PFSK-1 (cell line): ENCODE measurements at regions not wholly inside any gene's neighbourhood (a gene's known extent, or its start where the extent isn't known, plus 50 kb on each side); places are given as distances from the start of the nearest gene placed in this dataset.

ENCODE experiments used
- FOXP2 ChIP-seq: optimal IDR thresholded peaks from 2 replicates; pipeline ENCODE3; 2011; ENCODE audit warnings: borderline replicate concordance, control low read depth, inconsistent platforms; ENCODE audit not compliant: insufficient read depth; ENCODE audit errors: extremely low read length, extremely low read depth
- POLR2AphosphoS5 ChIP-seq: IDR thresholded peaks from 2 replicates; pipeline ENCODE4 v1.6.1; 2012; ENCODE audit warnings: low read depth, mild to moderate bottlenecking, control low read depth, low read length, moderate library complexity
- REST ChIP-seq, 2 experiments: IDR thresholded peaks; 2 replicates each; pipeline versions ENCODE4 v1.6.1 to v1.8.0; 2011 to 2012; ENCODE audit warnings: low read depth in 2 of 2, low read length in 2 of 2, control low read depth in 1 of 2, inconsistent platforms in 1 of 2, mild to moderate bottlenecking in 1 of 2, moderate library complexity in 1 of 2; ENCODE audit not compliant: insufficient read depth in 1 of 2
- SIN3A ChIP-seq: IDR thresholded peaks from 2 replicates; pipeline ENCODE4 v1.6.1; 2012; ENCODE audit warnings: mild to moderate bottlenecking, low read length, moderate library complexity, borderline replicate concordance; ENCODE audit not compliant: insufficient read depth
- TAF1 ChIP-seq: IDR thresholded peaks from 2 replicates; pipeline ENCODE4 v1.6.1; 2012; ENCODE audit warnings: low read length, control low read depth, borderline replicate concordance; ENCODE audit not compliant: insufficient read depth

- no peak for TF ChIP-seq POLR2AphosphoS5
- TF ChIP-seq REST (IDR thresholded peaks at IDR 0.05; ENCODE audit: insufficient read depth in 1 of 2, low read depth in 2 of 2, low read length in 2 of 2): no peak
- TF ChIP-seq TAF1: no peak
- no peak for TF ChIP-seq SIN3A
- no peak for TF ChIP-seq FOXP2
Measured at GRCh38 chr13:47216176-47216822, 319.4 kb upstream of the HTR2A start.
